HG03342 (cell line): ENCODE measurements at regions not wholly inside any gene's neighbourhood (a gene's known extent, or its start where the extent isn't known, plus 50 kb on each side); places are given as distances from the start of the nearest gene placed in this dataset.

Experiments
- ATAC-seq: cut with Tn5 transposase; IDR thresholded peaks from one replicate; pipeline ENCODE4 v1.9.1; 2021; ENCODE audit warnings: mild to moderate bottlenecking, moderate library complexity; ENCODE audit not compliant: unreplicated experiment

DNA sequence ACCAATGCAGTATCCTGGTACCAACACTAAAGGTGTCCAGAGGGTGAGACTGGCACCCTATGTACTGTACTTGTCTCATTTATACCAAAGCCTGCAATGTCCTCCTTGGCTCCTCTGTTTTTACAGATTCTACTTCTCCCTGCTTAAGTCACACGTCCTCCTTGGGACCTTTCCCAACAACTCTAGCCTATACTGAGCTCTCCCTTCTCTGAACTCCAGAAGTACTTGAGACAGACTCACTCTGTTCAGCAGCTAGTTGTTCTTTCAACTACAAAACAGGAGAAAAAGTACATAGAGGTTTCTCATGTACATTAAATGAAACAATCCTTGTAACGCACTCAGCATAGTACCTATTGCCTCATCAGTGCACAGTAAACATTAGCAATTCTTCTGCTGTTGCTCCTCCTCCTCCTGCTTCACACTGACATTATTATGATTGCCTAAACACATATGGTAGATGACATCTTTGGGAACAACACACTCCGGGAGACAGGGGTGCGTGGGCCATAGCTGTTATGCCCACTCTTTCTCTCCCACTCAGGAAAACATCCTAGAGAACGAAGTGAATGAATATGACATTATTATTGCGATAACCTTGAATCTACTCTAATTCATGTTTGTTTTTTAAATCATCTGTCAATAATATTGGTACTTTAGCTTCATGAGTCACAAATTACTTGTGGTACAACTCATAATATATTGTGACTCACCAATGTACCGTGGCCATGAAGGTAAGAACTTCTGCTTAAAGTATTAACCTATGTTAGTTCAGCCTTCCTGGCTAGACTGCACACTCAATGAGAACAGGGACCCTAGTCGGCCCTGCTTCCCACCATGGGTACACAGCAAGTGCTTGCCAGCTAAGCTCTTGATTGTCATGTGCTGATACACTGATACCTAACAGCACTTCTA is 180.3 kb upstream of the ADRA1B start:
- no peak for ATAC-seq

- ATAC-seq: no peak
Observed at GRCh38 chr5:159736844-159737243, 179.4 kb upstream of the ADRA1B start.

DNA sequence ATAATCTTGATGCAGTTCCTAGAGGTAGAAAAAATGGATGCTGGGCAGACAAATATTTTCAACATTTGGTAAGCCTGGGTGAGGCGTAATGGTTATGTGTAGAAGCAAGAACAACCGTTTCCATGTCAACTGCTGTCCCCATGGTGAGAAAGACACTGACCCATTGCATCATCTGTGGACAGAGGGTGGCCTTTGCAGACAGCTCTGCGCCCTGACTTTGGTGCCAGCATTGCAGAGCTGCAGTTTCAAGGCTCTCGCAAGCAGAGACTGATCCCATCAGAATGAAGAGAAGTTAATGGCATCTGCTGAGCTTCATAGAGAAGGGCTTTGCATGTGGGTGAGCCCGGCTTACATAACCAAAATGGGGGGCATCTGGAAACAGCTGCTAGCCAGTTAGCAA is 179.0 kb upstream of the ADRA1B start:
- ATAC-seq: no peak

DNA sequence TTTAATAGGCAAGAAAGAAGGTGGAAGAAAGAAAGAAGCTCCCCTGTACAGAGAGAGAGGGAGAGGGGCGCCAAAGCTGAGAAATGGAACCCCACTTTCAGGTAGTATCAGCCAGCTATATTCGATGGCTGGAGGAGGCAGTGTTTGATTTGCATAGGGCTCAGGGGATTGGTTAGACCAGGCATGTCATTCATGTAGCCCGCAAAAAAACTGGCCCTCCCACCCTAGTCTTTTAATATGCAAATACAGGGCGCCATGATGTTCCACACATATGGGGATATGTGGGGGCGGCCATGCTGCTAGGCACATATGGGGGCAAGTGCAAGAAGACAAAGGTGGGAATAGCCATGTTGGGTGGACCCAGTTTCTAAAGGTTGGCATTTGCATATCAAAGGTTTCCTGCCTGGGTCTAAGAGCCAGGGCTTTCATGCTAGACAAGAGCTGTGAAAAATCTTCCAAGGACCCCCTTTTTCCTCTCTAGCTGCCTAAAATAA is 174.4 kb upstream of the ADRA1B start:
- ATAC-seq: no peak

- no peak for ATAC-seq
Observed at GRCh38 chr5:159743234-159743633, 173.0 kb upstream of the ADRA1B start.

- ATAC-seq: no peak
Observed at GRCh38 chr5:159746707-159747106, 169.6 kb upstream of the ADRA1B start.

GRCh38 chr5:159749146-159749545 is 167.1 kb upstream of the ADRA1B start:
- ATAC-seq: no peak

GRCh38 chr5:159750226-159750625 is 166.1 kb upstream of the ADRA1B start:
- ATAC-seq: no peak

GRCh38 chr5:159751459-159751858 is 164.8 kb upstream of the ADRA1B start:
- no peak for ATAC-seq

- ATAC-seq: no peak
Observed at GRCh38 chr5:159752622-159753275, 163.5 kb upstream of the ADRA1B start.

DNA sequence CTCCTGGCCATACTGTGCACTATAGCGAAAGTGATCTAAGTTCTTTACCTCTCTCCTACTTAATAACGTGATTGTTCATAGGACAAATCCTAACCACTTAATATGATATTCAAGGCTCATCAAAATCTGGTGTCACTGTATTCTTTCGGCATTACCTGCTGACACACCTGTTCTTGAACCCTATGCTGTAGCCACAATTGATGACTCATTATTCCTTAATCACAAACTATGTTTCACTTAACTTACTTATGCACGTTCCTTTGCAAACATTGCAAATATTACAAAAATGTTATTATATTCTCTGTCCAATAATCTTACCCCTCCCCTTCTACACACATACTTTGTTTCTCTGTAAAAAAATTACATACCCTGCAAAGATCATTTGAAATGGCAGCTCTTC is 158.1 kb upstream of the ADRA1B start:
- ATAC-seq: no peak

- ATAC-seq: no peak
Observed at GRCh38 chr5:159759791-159760290, 156.4 kb upstream of the ADRA1B start.

DNA sequence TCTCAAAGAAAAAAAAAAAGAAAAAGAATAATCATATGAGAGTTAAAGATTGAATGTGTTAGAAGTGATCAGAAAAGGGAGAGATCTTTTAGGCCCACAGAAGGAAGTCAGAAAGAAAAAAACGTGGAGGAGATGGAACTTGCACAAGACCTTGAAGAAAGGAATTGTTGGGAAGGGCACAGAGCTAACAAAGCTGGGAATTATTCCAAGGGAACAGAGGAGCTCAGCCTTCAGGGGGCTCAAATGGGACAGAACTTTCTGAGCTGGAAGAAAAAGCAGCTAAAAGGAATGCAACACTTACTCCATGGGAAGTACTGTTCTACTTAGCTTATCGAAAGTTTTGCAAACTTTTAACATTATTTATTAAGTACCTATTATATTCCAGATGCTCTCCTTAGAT is 153.4 kb upstream of the ADRA1B start:
- ATAC-seq: no peak

- ATAC-seq: no peak
Observed at GRCh38 chr5:159763562-159763961, 152.7 kb upstream of the ADRA1B start.

DNA sequence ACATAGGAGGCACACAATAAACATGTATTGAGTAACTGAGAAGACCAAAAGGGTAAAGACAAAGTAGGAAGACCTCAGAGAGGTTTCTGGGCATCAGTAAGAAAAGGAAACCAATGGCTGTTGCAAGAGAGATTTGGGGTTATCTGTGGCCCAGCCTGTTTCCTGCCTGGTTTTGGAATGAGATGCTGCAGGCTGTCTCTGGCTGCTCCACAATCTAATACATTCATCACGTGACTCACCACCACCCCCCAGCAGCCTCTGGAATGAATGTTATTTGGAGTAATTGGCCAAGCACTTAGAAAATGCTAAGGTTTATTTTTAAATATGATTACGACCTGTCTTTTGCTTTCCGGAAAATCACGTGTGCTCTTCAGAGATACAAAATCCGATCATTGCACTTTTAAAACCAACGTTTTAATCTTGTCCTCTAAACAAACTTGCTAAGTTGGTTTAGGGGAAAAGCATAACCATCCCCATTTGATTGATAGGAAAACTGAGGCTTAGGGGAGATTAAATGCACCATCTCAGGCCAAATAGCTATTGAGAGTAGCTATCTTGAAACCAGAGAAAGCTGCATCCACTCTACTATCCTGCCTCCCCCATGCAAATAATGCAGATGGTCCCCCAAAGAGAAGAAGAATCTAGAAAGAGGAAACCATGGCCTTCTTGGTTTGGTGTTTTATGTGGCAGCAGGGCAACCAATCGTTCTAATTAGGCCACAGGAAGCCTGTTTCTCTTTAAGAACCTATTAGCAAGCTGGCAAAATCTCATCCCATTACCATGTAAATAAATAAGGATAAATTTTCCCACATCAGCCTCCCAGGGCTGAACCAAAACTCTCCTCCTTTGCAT is 151.8 kb upstream of the ADRA1B start:
- ATAC-seq: no peak

- no peak for ATAC-seq
Observed at GRCh38 chr5:159765135-159765433, 151.2 kb upstream of the ADRA1B start.

- ATAC-seq: no peak
Observed at GRCh38 chr5:159765760-159766517, 150.3 kb upstream of the ADRA1B start.

DNA sequence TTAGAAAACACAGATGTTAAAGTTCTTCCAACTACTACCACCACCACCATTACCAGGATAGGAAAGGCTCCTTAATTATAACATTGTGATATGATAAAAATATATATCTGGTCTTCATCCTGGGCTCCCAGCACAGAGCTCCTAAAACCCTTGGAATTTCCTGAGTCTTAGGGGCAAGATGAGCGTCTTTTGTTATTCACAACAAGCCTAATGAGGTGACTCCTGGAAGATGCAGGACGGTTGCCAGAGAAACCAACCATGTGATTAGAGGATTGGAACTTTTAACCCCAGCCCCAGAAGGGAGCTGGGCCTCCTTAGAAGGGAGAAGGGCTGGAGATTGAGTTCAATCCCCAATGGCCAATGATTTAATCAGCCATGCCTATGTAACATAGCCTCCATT is 148.0 kb upstream of the ADRA1B start:
- ATAC-seq: no peak

- no peak for ATAC-seq
Observed at GRCh38 chr5:159772698-159773061, 143.6 kb upstream of the ADRA1B start.

GRCh38 chr5:159773062-159773924 is 143.0 kb upstream of the ADRA1B start:
- ATAC-seq: peak; percentile 90
